C4-2B (cell line): ENCODE measurements at regions not wholly inside any gene's neighbourhood (a gene's known extent, or its start where the extent isn't known, plus 50 kb on each side); places are given as distances from the start of the nearest gene placed in this dataset.

Experiments used
- H3K27ac ChIP-seq: fragments of 450-650 bp; 2 replicates; pipeline ENCODE4 v1.5.1; 2017
- CTCF ChIP-seq: fragments of 450-650 bp; conservative IDR thresholded peaks from 2 replicates; pipeline ENCODE4 v1.5.1; 2017; ENCODE audit warnings: mild to moderate bottlenecking
- ZFX ChIP-seq: fragments of 450-650 bp; IDR thresholded peaks from 2 replicates; pipeline ENCODE4 v1.6.1; 2017

GRCh38 chr10:21437770-21438382 is 87.6 kb downstream of the SKIDA1 start:
- TF ChIP-seq ZFX (no peak), CTCF (no peak)

GRCh38 chr10:21432266-21432665 is 93.2 kb downstream of the SKIDA1 start:
- TF ChIP-seq ZFX (no peak), CTCF (no peak)
- no peak overlapping the region for H3K27ac ChIP-seq

More at GRCh38 chr10:21437770-21438382, 87.6 kb downstream of the SKIDA1 start:
- no peak overlapping the region for H3K27ac ChIP-seq

GRCh38 chr10:21431799-21432198 is 93.7 kb downstream of the SKIDA1 start:
- no peak for TF ChIP-seq CTCF
- no peak for TF ChIP-seq ZFX
- no peak overlapping the region for H3K27ac ChIP-seq

DNA sequence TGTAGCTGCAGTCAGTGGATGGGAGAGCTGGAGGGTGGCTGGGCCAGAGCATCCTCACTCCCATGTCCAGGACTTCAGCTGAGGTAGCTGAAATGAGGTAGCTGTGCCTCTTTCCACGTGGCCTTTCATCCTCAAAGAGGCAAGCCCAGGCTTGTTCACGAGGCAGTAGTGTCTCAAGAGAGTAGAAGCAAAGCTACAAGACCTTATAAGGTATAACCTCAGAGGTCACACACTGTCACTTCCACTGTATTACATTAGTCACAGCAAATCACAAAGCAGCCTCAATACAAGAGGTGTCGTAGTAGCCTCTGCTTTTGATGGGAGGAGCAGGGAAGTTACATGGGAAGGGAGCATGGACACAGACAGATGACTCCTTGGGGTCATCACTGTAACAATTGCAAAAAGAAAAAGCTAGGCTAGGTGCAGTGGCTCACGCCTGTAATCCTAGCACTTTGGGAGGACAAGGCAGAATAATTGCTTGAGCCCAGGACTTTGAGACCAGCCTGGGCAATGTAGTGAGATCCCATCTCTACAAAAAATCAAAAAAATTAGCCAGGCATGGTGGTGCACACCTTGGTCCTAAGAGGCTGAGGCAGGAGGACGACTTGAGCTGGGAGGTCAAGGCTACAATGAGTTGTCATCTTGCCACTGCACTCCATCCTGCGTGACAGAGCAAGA is 97.5 kb downstream of the SKIDA1 start:
- H3K27ac ChIP-seq, result no peak overlapping the region
- TF ChIP-seq ZFX (no peak), CTCF (no peak)

- no peak for TF ChIP-seq CTCF
- no peak for TF ChIP-seq ZFX
- no peak overlapping the region for H3K27ac ChIP-seq
These were observed 101.0 kb downstream of the SKIDA1 start for GRCh38 chr10:21424459-21424861.

DNA sequence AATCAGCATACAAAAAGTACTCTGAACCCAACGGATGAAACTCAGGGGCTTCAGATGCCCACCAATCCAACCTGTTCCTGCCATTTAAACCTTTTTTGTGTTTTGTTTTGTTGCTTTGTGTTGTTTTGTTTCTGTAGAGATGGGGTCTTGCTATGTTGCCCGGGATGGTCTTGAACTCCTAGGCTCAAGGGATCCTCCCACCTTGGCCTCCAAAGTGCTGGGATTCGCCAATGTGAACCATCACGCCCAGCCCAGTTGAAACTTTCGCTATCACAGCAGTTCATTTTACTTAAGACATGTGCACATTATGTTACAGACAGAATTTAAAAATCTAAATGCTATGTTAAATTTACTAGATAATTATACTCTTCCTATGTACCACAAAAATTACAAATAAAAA is 101.6 kb downstream of the SKIDA1 start:
- no peak for TF ChIP-seq ZFX
- no peak for TF ChIP-seq CTCF
- no peak overlapping the region for H3K27ac ChIP-seq

DNA sequence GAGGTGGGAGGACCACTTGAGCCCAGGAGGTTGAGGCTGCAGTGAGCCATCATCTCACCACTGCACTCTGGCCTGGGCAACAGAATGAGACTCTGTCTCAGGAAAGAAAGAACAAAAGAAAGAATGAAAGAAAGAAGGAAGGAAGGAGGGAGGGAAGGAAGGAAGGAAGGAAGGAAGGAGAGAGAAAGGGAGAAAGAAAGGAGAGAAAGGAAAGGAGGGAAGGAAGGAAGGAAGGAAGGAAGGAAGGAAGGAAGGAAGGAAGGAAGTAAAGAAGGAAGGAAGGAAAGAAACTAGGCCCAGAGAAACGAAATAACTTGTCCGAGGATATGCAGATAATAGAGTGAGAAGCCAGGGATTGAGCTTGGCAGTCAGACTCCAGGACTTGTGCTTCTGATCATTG is 102.1 kb downstream of the SKIDA1 start:
- TF ChIP-seq ZFX (no peak), CTCF (no peak)

More for the DNA sequence above, 102.1 kb downstream of the SKIDA1 start:
- no peak overlapping the region for H3K27ac ChIP-seq
